HCT116 (cell line): ENCODE measurements at regions not wholly inside any gene's neighbourhood (a gene's known extent, or its start where the extent isn't known, plus 50 kb on each side); places are given as distances from the start of the nearest gene placed in this dataset.

Source experiments
- ATAC-seq: fragments of 200-7000 bp; cut with Tn5 transposase; 2 replicates; pipeline ENCODE4 v1.9.1; 2020; ENCODE audit warnings: mild to moderate bottlenecking, moderate library complexity
- BruUV-seq: library from RNA; stranded (reverse); fragments of 400-500 nt; replicated peaks from 2 replicates; lab custom pipeline; 2021; lab: Mats Ljungman, UMichigan
- CTCF ChIA-PET: fragments of 300-600 bp; sonication (Branson Sonifier 250); formaldehyde crosslinking; loops from one replicate; lab custom pipeline; 2021; ENCODE audit warnings: antibody characterized with exemption; lab: Charles Lee
- POLR2A ChIA-PET: fragments of 300-600, 350-600 bp; sonication (Branson Sonifier 250); formaldehyde crosslinking; loops from one replicate; lab custom pipeline; 2021; ENCODE audit warnings: antibody characterized with exemption; lab: Charles Lee
- RAD21 ChIA-PET, 2 experiments: fragments of 300-600 bp; sonication (Branson Sonifier 250); formaldehyde crosslinking; loops; one replicate each; lab custom pipeline; 2023; ENCODE audit warnings: low total read pairs in 2 of 2; ENCODE audit not compliant: uncharacterized antibody in 2 of 2, unreplicated experiment in 2 of 2, low non-redundant PET in 1 of 2; lab: Charles Lee
- DNase-seq: peaks from one replicate; pipeline ENCODE4 v3.0.0-alpha.2; 2010; ENCODE audit warnings: low read depth, low spot score
- H2AFZ ChIP-seq: fragments of 200-600 bp; shearing (Covaris generic), sonication (generic); 2 replicates; pipeline ENCODE4 v1.6.1; 2017; ENCODE audit warnings: low read depth, mixed run types, mixed read lengths, antibody characterized with exemption, low read length; ENCODE audit not compliant: poor library complexity, severe bottlenecking
- H3K27ac ChIP-seq: 2 replicates; pipeline ENCODE4 v1.5.1; 2012; ENCODE audit warnings: low read depth, low read length
- H3K27me3 ChIP-seq: fragments of 200-600 bp; sonication (generic); 2 replicates; pipeline ENCODE4 v1.6.1; 2016; ENCODE audit warnings: mixed run types, low read length, mixed read lengths; ENCODE audit not compliant: insufficient read depth
- H3K36me3 ChIP-seq, 2 experiments: fragments of 200-500 bp in 1 of 2; fragments of 200-600 bp in 1 of 2; sonication (Bioruptor generic) in 1 of 2; sonication (generic) in 1 of 2; 2 replicates each; pipeline versions ENCODE4 v1.5.1 to v1.6.1; 2014 to 2016; ENCODE audit warnings: low read length in 2 of 2, inconsistent platforms in 1 of 2, mixed read lengths in 1 of 2, mixed run types in 1 of 2; ENCODE audit not compliant: insufficient read depth in 2 of 2, control insufficient read depth in 1 of 2
- H3K4me1 ChIP-seq, 2 experiments: fragments of 200-600 bp in 1 of 2; sonication (generic) in 1 of 2; 2 replicates each; pipeline versions ENCODE4 v1.5.1 to v1.6.1; 2012 to 2017; ENCODE audit warnings: low read length in 2 of 2, inconsistent platforms in 1 of 2, mild to moderate bottlenecking in 1 of 2, mixed read lengths in 1 of 2, mixed run types in 1 of 2, moderate library complexity in 1 of 2; ENCODE audit not compliant: insufficient read depth in 2 of 2, control insufficient read depth in 1 of 2
- H3K4me2 ChIP-seq: fragments of 200-600 bp; sonication (generic); 2 replicates; pipeline ENCODE4 v1.6.1; 2017; ENCODE audit warnings: mixed run types, low read length, mixed read lengths
- H3K4me3 ChIP-seq, 2 experiments: fragments of 200-600 bp in 1 of 2; sonication (generic) in 1 of 2; replicated peaks in 1 of 2; 2 replicates each; pipeline ENCODE4 v1.5.1; 2011 to 2016; ENCODE audit warnings: low read length in 2 of 2, control low read depth in 1 of 2, low read depth in 1 of 2, mild to moderate bottlenecking in 1 of 2, mixed read lengths in 1 of 2, mixed run types in 1 of 2
- H3K79me2 ChIP-seq: fragments of 200-600 bp; sonication (generic); 2 replicates; pipeline ENCODE4 v1.6.1; 2017; ENCODE audit warnings: mild to moderate bottlenecking, mixed run types, low read length, moderate library complexity, mixed read lengths; ENCODE audit not compliant: insufficient read depth
- H3K9ac ChIP-seq: fragments of 200-600 bp; sonication (generic); 2 replicates; pipeline ENCODE4 v1.6.1; 2016; ENCODE audit warnings: low read length, mixed read lengths
- H3K9me2 ChIP-seq: fragments of 200-600 bp; sonication (generic), shearing (Covaris generic); 2 replicates; pipeline ENCODE4 v1.6.1; 2017; ENCODE audit warnings: mixed run types, mild to moderate bottlenecking, moderate library complexity; ENCODE audit not compliant: insufficient read depth
- H3K9me3 ChIP-seq, 2 experiments: fragments of 200-500 bp in 1 of 2; fragments of 200-600 bp in 1 of 2; sonication (Bioruptor generic) in 1 of 2; sonication (generic) in 1 of 2; 2 replicates each; pipeline ENCODE4 v1.6.1; 2014 to 2017; ENCODE audit warnings: low read length in 2 of 2, mixed read lengths in 2 of 2, inconsistent platforms in 1 of 2, low read depth in 1 of 2, mild to moderate bottlenecking in 1 of 2, mixed run types in 1 of 2, moderate library complexity in 1 of 2; ENCODE audit not compliant: control insufficient read depth in 1 of 2, insufficient read depth in 1 of 2
- H4K20me1 ChIP-seq: fragments of 200-600 bp; sonication (generic), shearing (Covaris generic); 2 replicates; pipeline ENCODE4 v1.6.1; 2017; ENCODE audit warnings: mixed run types, mild to moderate bottlenecking, moderate library complexity; ENCODE audit not compliant: insufficient read depth
- ATF3 ChIP-seq: IDR thresholded peaks from 2 replicates; pipeline ENCODE4 v1.6.1; 2012
- CBX3 ChIP-seq: IDR thresholded peaks from 2 replicates; pipeline ENCODE4 v1.6.1; 2012; ENCODE audit warnings: low read depth
- CEBPB ChIP-seq: IDR thresholded peaks from 2 replicates; pipeline ENCODE4 v1.6.1; 2012; ENCODE audit warnings: low read depth
- EGR1 ChIP-seq: IDR thresholded peaks from 2 replicates; pipeline ENCODE4 v1.6.1; 2012; ENCODE audit warnings: low read depth
- ELF1 ChIP-seq: IDR thresholded peaks from 2 replicates; pipeline ENCODE4 v1.6.1; 2012; ENCODE audit warnings: low read depth, borderline replicate concordance
- EZH2 ChIP-seq: fragments of 200-600 bp; sonication (generic); IDR thresholded peaks from 2 replicates; pipeline ENCODE4 v1.6.1; 2017; ENCODE audit warnings: antibody characterized with exemption, mixed run types
- EZH2phosphoT487 ChIP-seq: fragments of 200-600 bp; IDR thresholded peaks from 2 replicates; pipeline ENCODE4 v1.6.1; 2018; ENCODE audit warnings: antibody characterized with exemption, borderline replicate concordance
- FOSL1 ChIP-seq: IDR thresholded peaks from 2 replicates; pipeline ENCODE4 v1.6.1; 2012; ENCODE audit warnings: low read depth
- JUND ChIP-seq: IDR thresholded peaks from 2 replicates; pipeline ENCODE4 v1.6.1; 2012
- MAX ChIP-seq: IDR thresholded peaks from 2 replicates; pipeline ENCODE4 v1.6.1; 2012
- POLR2A ChIP-seq: IDR thresholded peaks from 2 replicates; pipeline ENCODE4 v1.7.0; 2011; ENCODE audit warnings: borderline replicate concordance; ENCODE audit not compliant: insufficient read depth, insufficient read length; ENCODE audit errors: extremely low read depth
- POLR2AphosphoS5 ChIP-seq: IDR thresholded peaks from 2 replicates; pipeline ENCODE4 v1.6.1; 2011; ENCODE audit warnings: mild to moderate bottlenecking, low read depth, low read length, moderate library complexity
- RAD21 ChIP-seq: IDR thresholded peaks from 2 replicates; pipeline ENCODE4 v1.6.1; 2012; ENCODE audit warnings: low read depth, mild to moderate bottlenecking
- SIN3A ChIP-seq: IDR thresholded peaks from 2 replicates; pipeline ENCODE4 v1.6.1; 2012; ENCODE audit warnings: low read depth
- TCF7L2 ChIP-seq: IDR thresholded peaks from 2 replicates; pipeline ENCODE4 v1.7.0; 2011; ENCODE audit warnings: borderline replicate concordance, inconsistent platforms; ENCODE audit not compliant: insufficient read depth, insufficient read length; ENCODE audit errors: extremely low read depth
- YY1 ChIP-seq: IDR thresholded peaks from 2 replicates; pipeline ENCODE4 v1.6.1; 2011; ENCODE audit warnings: low read length, low read depth, moderate library complexity, mild to moderate bottlenecking; ENCODE audit not compliant: insufficient replicate concordance; ENCODE audit errors: extremely low read depth
- ZBTB33 ChIP-seq: IDR thresholded peaks from 2 replicates; pipeline ENCODE4 v1.6.1; 2011; ENCODE audit warnings: mild to moderate bottlenecking, low read length, moderate library complexity; ENCODE audit not compliant: insufficient replicate concordance; ENCODE audit errors: extremely low read depth
- ZFX ChIP-seq: fragments of 450-650 bp; IDR thresholded peaks from 2 replicates; pipeline ENCODE4 v1.6.1; 2017
- intact Hi-C: fragments of 100-400 bp; cut with micrococcal nuclease; formaldehyde crosslinking; loops from 2 replicates; pipeline ENCODE4 v1.10.0; 2022
- TF ChIP-seq, protein P1 (sequence below), 3 experiments: fragments of 200-600 bp in 1 of 3; sonication (generic) in 1 of 3; IDR thresholded peaks in 2 of 3; conservative IDR thresholded peaks in 1 of 3; 2 replicates each; pipeline ENCODE4 v1.5.1; 2012 to 2017; ENCODE audit warnings: low read depth in 2 of 3, low read length in 2 of 3, antibody characterized with exemption in 1 of 3, borderline replicate concordance in 1 of 3, control low read depth in 1 of 3, mild to moderate bottlenecking in 1 of 3, mixed read lengths in 1 of 3, mixed run types in 1 of 3, moderate library complexity in 1 of 3; ENCODE audit not compliant: insufficient read depth in 1 of 3

GRCh38 chr13:33739254-33739653 is 78.7 kb upstream of the RFC3 start (continued):
- TF ChIP-seq POLR2A: no peak
- TF ChIP-seq ZFX: no peak
- no peak for TF ChIP-seq ELF1
- no peak for TF ChIP-seq JUND
- TF ChIP-seq EGR1: no peak

- H4K20me1 ChIP-seq: no peaks in the 10 kb centered on the region
- H3K4me2 ChIP-seq: no peak overlapping the region
- no peak for DNase-seq
- no peak for TF ChIP-seq SIN3A
- TF ChIP-seq ELF1: no peak
- TF ChIP-seq, protein P1, sequence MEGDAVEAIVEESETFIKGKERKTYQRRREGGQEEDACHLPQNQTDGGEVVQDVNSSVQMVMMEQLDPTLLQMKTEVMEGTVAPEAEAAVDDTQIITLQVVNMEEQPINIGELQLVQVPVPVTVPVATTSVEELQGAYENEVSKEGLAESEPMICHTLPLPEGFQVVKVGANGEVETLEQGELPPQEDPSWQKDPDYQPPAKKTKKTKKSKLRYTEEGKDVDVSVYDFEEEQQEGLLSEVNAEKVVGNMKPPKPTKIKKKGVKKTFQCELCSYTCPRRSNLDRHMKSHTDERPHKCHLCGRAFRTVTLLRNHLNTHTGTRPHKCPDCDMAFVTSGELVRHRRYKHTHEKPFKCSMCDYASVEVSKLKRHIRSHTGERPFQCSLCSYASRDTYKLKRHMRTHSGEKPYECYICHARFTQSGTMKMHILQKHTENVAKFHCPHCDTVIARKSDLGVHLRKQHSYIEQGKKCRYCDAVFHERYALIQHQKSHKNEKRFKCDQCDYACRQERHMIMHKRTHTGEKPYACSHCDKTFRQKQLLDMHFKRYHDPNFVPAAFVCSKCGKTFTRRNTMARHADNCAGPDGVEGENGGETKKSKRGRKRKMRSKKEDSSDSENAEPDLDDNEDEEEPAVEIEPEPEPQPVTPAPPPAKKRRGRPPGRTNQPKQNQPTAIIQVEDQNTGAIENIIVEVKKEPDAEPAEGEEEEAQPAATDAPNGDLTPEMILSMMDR (IDR thresholded peaks at IDR 0.05 in 2 of 3, conservative IDR thresholded peaks at IDR 0.05 in 1 of 3; ENCODE audit: borderline replicate concordance in 1 of 3, insufficient read depth in 1 of 3, low read depth in 2 of 3, low read length in 2 of 3): no peak
- no peak for TF ChIP-seq YY1
- no peak for TF ChIP-seq POLR2AphosphoS5
- no peak for TF ChIP-seq CEBPB
- TF ChIP-seq RAD21: no peak
- no peak for TF ChIP-seq FOSL1
- no peak for TF ChIP-seq JUND
- no peak for TF ChIP-seq TCF7L2
- TF ChIP-seq ZFX: no peak
- TF ChIP-seq POLR2A: no peak
- TF ChIP-seq EZH2phosphoT487: no peak
- no peak for TF ChIP-seq MAX
- TF ChIP-seq CBX3: no peak
- no peak for TF ChIP-seq ZBTB33
- no peak for TF ChIP-seq ATF3
- TF ChIP-seq EZH2: no peak
- TF ChIP-seq EGR1: no peak
- TF ChIP-seq, all 23 proteins: peak for 0
- Histone ChIP-seq H3K79me2 (no peaks in the 10 kb centered on the region), H3K9ac (no peak overlapping the region), H3K36me3 (no peaks in the 10 kb centered on the region), H3K27ac (no peak overlapping the region), H3K4me3 (no peak overlapping the region), H3K9me2 (0 out of 2 replicates have a peak, but pooled peaks cover 3% of the 10 kb centered on the region), H3K27me3 (no peaks in the 10 kb centered on the region), H3K4me1 (no peaks in the 10 kb centered on the region), H3K9me3 (no peaks in the 10 kb centered on the region), H2AFZ (no peak overlapping the region)
- RAD21 ChIA-PET: no interaction called here
- BruUV-seq: no TSS peak
- POLR2A ChIA-PET: interaction anchor here (0.7 kb wide), 1 partner anchor 1147 kb away, joined by 3 read pairs; no protein-coding TSS in a partner anchor
- CTCF ChIA-PET: interaction anchor here (0.6 to 0.7 kb wide), 2 partner anchors 12 to 546 kb away, joined by 3 read pairs; no protein-coding TSS in a partner anchor
- no peak for ATAC-seq
- intact Hi-C loops: no loop called here
Measured at GRCh38 chr13:33740134-33740538, 77.8 kb upstream of the RFC3 start.
